Bronchial epithelial cell (primary cell): ENCODE measurements at regions not wholly inside any gene's neighbourhood (a gene's known extent, or its start where the extent isn't known, plus 50 kb on each side); places are given as distances from the start of the nearest gene placed in this dataset.
"Not testable (repeated sequence)": the region's sequence is repeated elsewhere in the genome, so short reads cannot be mapped to it uniquely, and the experiment has no call there.

ENCODE experiments used
- DNase-seq: peaks from one replicate; pipeline ENCODE4 v3.0.0-alpha.2; 2010; ENCODE audit warnings: low read depth
- FAIRE-seq: peaks from 2 replicates; lab custom pipeline; 2011; peaks lifted over from hg19 to GRCh38; lab: Jason Lieb, UNC
- H3K27me3 ChIP-seq: 2 replicates; pipeline ENCODE4 v1.5.1; 2011; ENCODE audit warnings: low read length; ENCODE audit not compliant: control insufficient read depth, insufficient read depth
- H3K36me3 ChIP-seq: 2 replicates; pipeline ENCODE4 v1.5.1; 2011; ENCODE audit warnings: low read length; ENCODE audit not compliant: control insufficient read depth, insufficient read depth
- H3K4me3 ChIP-seq: 2 replicates; pipeline ENCODE4 v1.5.1; 2011; ENCODE audit warnings: mild to moderate bottlenecking, low read depth, low read length, control low read depth

GRCh38 chr2:111282162-111282561 lies 161.4 kb downstream of the BCL2L11 start:
- not testable (repeated sequence) for H3K4me3 ChIP-seq, DNase-seq, H3K36me3 ChIP-seq, H3K27me3 ChIP-seq, FAIRE-seq

- not testable (repeated sequence) for FAIRE-seq, H3K36me3 ChIP-seq, H3K4me3 ChIP-seq, H3K27me3 ChIP-seq
- peak; percentile 83 for DNase-seq
Measured at GRCh38 chr2:111287646-111288568, 167.2 kb downstream of the BCL2L11 start.

- H3K36me3 ChIP-seq, FAIRE-seq, H3K27me3 ChIP-seq, H3K4me3 ChIP-seq: not testable (repeated sequence)
- DNase-seq: peak; percentile 63
Measured at GRCh38 chr2:111290370-111290769, 169.7 kb downstream of the BCL2L11 start.

GRCh38 chr2:111291566-111291965 lies 170.9 kb downstream of the BCL2L11 start:
- FAIRE-seq, H3K27me3 ChIP-seq, DNase-seq, H3K4me3 ChIP-seq, H3K36me3 ChIP-seq: not testable (repeated sequence)

GRCh38 chr2:111292232-111292968 lies 171.7 kb downstream of the BCL2L11 start:
- not testable (repeated sequence) for H3K36me3 ChIP-seq, FAIRE-seq, H3K4me3 ChIP-seq, H3K27me3 ChIP-seq, DNase-seq

- not testable (repeated sequence) for H3K4me3 ChIP-seq, DNase-seq, H3K27me3 ChIP-seq, H3K36me3 ChIP-seq, FAIRE-seq
Measured at GRCh38 chr2:111294699-111295098, 174.0 kb downstream of the BCL2L11 start.

GRCh38 chr2:111296122-111296804 lies 175.5 kb downstream of the BCL2L11 start:
- not testable (repeated sequence) for H3K4me3 ChIP-seq, H3K27me3 ChIP-seq, DNase-seq, H3K36me3 ChIP-seq, FAIRE-seq

- H3K4me3 ChIP-seq, FAIRE-seq, H3K36me3 ChIP-seq, DNase-seq, H3K27me3 ChIP-seq: not testable (repeated sequence)
Measured at GRCh38 chr2:111297128-111297527, 176.4 kb downstream of the BCL2L11 start.

- H3K36me3 ChIP-seq, FAIRE-seq, H3K27me3 ChIP-seq, H3K4me3 ChIP-seq, DNase-seq: not testable (repeated sequence)
Measured at GRCh38 chr2:111298927-111299326, 178.2 kb downstream of the BCL2L11 start.

GRCh38 chr2:111299635-111300034 lies 178.9 kb downstream of the BCL2L11 start:
- not testable (repeated sequence) for H3K4me3 ChIP-seq, DNase-seq, H3K36me3 ChIP-seq, H3K27me3 ChIP-seq, FAIRE-seq

- not testable (repeated sequence) for FAIRE-seq, H3K4me3 ChIP-seq, H3K36me3 ChIP-seq, H3K27me3 ChIP-seq, DNase-seq
Measured at GRCh38 chr2:111301677-111302076, 181.0 kb downstream of the BCL2L11 start.

- not testable (repeated sequence) for DNase-seq, H3K36me3 ChIP-seq, H3K4me3 ChIP-seq, H3K27me3 ChIP-seq, FAIRE-seq
Measured at GRCh38 chr2:111302397-111303218, 181.9 kb downstream of the BCL2L11 start.

- not testable (repeated sequence) for DNase-seq, H3K27me3 ChIP-seq, H3K4me3 ChIP-seq, H3K36me3 ChIP-seq, FAIRE-seq
Measured at GRCh38 chr2:111307302-111307701, 186.6 kb downstream of the BCL2L11 start.
